HEK293 (cell line): ENCODE measurements at regions not wholly inside any gene's neighbourhood (a gene's known extent, or its start where the extent isn't known, plus 50 kb on each side); places are given as distances from the start of the nearest gene placed in this dataset.
"Not testable (repeated sequence)": the region's sequence is repeated elsewhere in the genome, so short reads cannot be mapped to it uniquely, and the experiment has no call there.

ENCODE experiments used
- CTCF ChIA-PET: fragments of 350-600 bp; formaldehyde crosslinking; extraction: SDS; loops from one replicate; lab custom pipeline; 2021; ENCODE audit warnings: antibody characterized with exemption; lab: Yijun Ruan, JAX
- POLR2A ChIA-PET: fragments of 300-600 bp; formaldehyde crosslinking; extraction: SDS; loops from one replicate; lab custom pipeline; 2020; ENCODE audit warnings: antibody characterized with exemption, inconsistent platforms; lab: Yijun Ruan, JAX
- H3K27ac ChIP-seq: fragments of 200-500 bp; sonication (Bioruptor generic); 2 replicates; pipeline ENCODE4 v1.5.1; 2014; ENCODE audit warnings: low read depth, low read length, control low read depth, inconsistent platforms; ENCODE audit errors: extremely low read depth
- H3K36me3 ChIP-seq, 2 experiments: fragments of 200-500 bp in 1 of 2; sonication (Bioruptor generic) in 1 of 2; 1 replicate in 1 of 2; 2 replicates in 1 of 2; pipeline ENCODE4 v1.5.1; 2014 to 2017; ENCODE audit warnings: inconsistent platforms in 2 of 2, low read length in 2 of 2; ENCODE audit not compliant: control insufficient read depth in 2 of 2, insufficient read depth in 1 of 2
- H3K4me1 ChIP-seq: fragments of 200-500 bp; sonication (Bioruptor generic); 2 replicates; pipeline ENCODE4 v1.5.1; 2014; ENCODE audit warnings: mild to moderate bottlenecking, low read length, inconsistent platforms; ENCODE audit not compliant: control insufficient read depth, insufficient read depth
- H3K4me3 ChIP-seq: 2 replicates; pipeline ENCODE4 v1.5.1; 2011; ENCODE audit warnings: low read depth, mild to moderate bottlenecking, control low read depth, low read length, moderate library complexity
- H3K9me3 ChIP-seq: fragments of 200-500 bp; sonication (Bioruptor generic); 2 replicates; pipeline ENCODE4 v1.5.1; 2014; ENCODE audit warnings: low read depth, low read length, inconsistent platforms; ENCODE audit not compliant: control insufficient read depth, insufficient read depth
- ATF2 ChIP-seq: fragments of 450-650 bp; formaldehyde crosslinking; IDR thresholded peaks from 2 replicates; pipeline ENCODE4 v1.5.1; 2016; ENCODE audit warnings: missing biosample characterization, missing genetic modification characterization, low read depth
- HOXA7 ChIP-seq: sonication (generic); formaldehyde crosslinking; IDR thresholded peaks from 2 replicates; pipeline ENCODE4 v1.8.1; 2022; ENCODE audit warnings: missing genetic modification reagents, borderline replicate concordance
- PRDM2 ChIP-seq: fragments of 450-650 bp; formaldehyde crosslinking; IDR thresholded peaks from 2 replicates; pipeline ENCODE4 v1.5.1; 2016; ENCODE audit warnings: missing biosample characterization, missing genetic modification characterization, borderline replicate concordance
- ZBTB20 ChIP-seq: fragments of 450-650 bp; formaldehyde crosslinking; IDR thresholded peaks from 2 replicates; pipeline ENCODE4 v1.5.1; 2016; ENCODE audit warnings: missing biosample characterization, missing genetic modification characterization
- ZBTB48 ChIP-seq: fragments of 450-650 bp; formaldehyde crosslinking; IDR thresholded peaks from 2 replicates; pipeline ENCODE4 v1.5.1; 2016; ENCODE audit warnings: missing biosample characterization, missing genetic modification characterization
- ZFHX2 ChIP-seq: fragments of 450-650 bp; formaldehyde crosslinking; conservative IDR thresholded peaks from 2 replicates; pipeline ENCODE4 v1.5.1; 2016; ENCODE audit warnings: missing biosample characterization, missing genetic modification characterization
- ZNF112 ChIP-seq: fragments of 450-650 bp; formaldehyde crosslinking; IDR thresholded peaks from 2 replicates; pipeline ENCODE4 v1.5.0; 2017; ENCODE audit warnings: missing biosample characterization, missing genetic modification characterization
- ZNF138 ChIP-seq: fragments of 450-650 bp; formaldehyde crosslinking; IDR thresholded peaks from 2 replicates; pipeline ENCODE4 v1.5.1; 2016; ENCODE audit warnings: missing biosample characterization, missing genetic modification characterization, borderline replicate concordance
- ZNF184 ChIP-seq: fragments of 450-650 bp; IDR thresholded peaks from 2 replicates; pipeline ENCODE4 v1.5.1; 2018; ENCODE audit warnings: missing biosample characterization, mild to moderate bottlenecking, missing genetic modification characterization
- ZNF324 ChIP-seq: fragments of 450-650 bp; formaldehyde crosslinking; IDR thresholded peaks from 2 replicates; pipeline ENCODE4 v1.5.1; 2016; ENCODE audit warnings: missing biosample characterization, missing genetic modification characterization
- ZNF473 ChIP-seq: fragments of 450-650 bp; formaldehyde crosslinking; IDR thresholded peaks from 2 replicates; pipeline ENCODE4 v1.5.1; 2017; ENCODE audit warnings: missing biosample characterization, missing genetic modification characterization
- ZNF501 ChIP-seq: fragments of 450-650 bp; formaldehyde crosslinking; IDR thresholded peaks from 2 replicates; pipeline ENCODE4 v1.5.1; 2016; ENCODE audit warnings: missing biosample characterization, missing genetic modification characterization
- ZNF518A ChIP-seq: fragments of 450-650 bp; formaldehyde crosslinking; conservative IDR thresholded peaks from 2 replicates; pipeline ENCODE4 v1.5.1; 2016; ENCODE audit warnings: low read depth, missing biosample characterization, missing genetic modification characterization
- ZNF549 ChIP-seq: fragments of 450-650 bp; IDR thresholded peaks from 2 replicates; pipeline ENCODE4 v1.5.1; 2018; ENCODE audit warnings: missing biosample characterization, missing genetic modification characterization, mild to moderate bottlenecking, inconsistent platforms, moderate library complexity
- ZNF639 ChIP-seq: fragments of 450-650 bp; formaldehyde crosslinking; IDR thresholded peaks from 2 replicates; pipeline ENCODE4 v1.5.1; 2016; ENCODE audit warnings: missing biosample characterization, missing genetic modification characterization
- ZSCAN23 ChIP-seq: fragments of 450-650 bp; formaldehyde crosslinking; IDR thresholded peaks from 2 replicates; pipeline ENCODE4 v1.5.1; 2016; ENCODE audit warnings: missing biosample characterization, missing genetic modification characterization

- Histone ChIP-seq H3K4me3 (no peak overlapping the region), H3K4me1 (no peaks in the 10 kb centered on the region), H3K36me3 (no peaks in the 10 kb centered on the region), H3K9me3 (no peaks in the 10 kb centered on the region), H3K27ac (no peak overlapping the region)
- POLR2A ChIA-PET = no interaction called here
- CTCF ChIA-PET = no interaction called here
- no peak for TF ChIP-seq ZNF138 (tag by site-specific recombination)
Observed at GRCh38 chr10:56095506-56096225, 265.4 kb downstream of the ZWINT start.

- POLR2A ChIA-PET = not testable (repeated sequence)
Observed at GRCh38 chr10:56093645-56094044, 267.4 kb downstream of the ZWINT start.

GRCh38 chr10:56091872-56092271 is 269.2 kb downstream of the ZWINT start:
- no peak overlapping the region for H3K27ac ChIP-seq
- ChIA-PET POLR2A (no interaction called here), CTCF (no interaction called here)
- TF ChIP-seq ZNF473 = no peak
- TF ChIP-seq ZBTB20 (tag by site-specific recombination) = no peak
- TF ChIP-seq ZFHX2 (tag by site-specific recombination) = no peak
- TF ChIP-seq HOXA7 (CRISPR knock-in tag) = no peak
- no peak for TF ChIP-seq ZNF324 (tag by site-specific recombination)
- no peak for TF ChIP-seq ZNF184 (tag by site-specific recombination)
- no peak for TF ChIP-seq ZSCAN23
- no peak for TF ChIP-seq ATF2 (tag by site-specific recombination)
- no peak for TF ChIP-seq ZNF518A (tag by site-specific recombination)
- no peak for TF ChIP-seq ZNF112 (tag by site-specific recombination)
- no peak for TF ChIP-seq ZNF501 (tag by site-specific recombination)
- no peak for TF ChIP-seq ZNF549 (tag by site-specific recombination)
- TF ChIP-seq ZBTB48 = no peak
- no peak for TF ChIP-seq PRDM2 (tag by site-specific recombination)
- no peak for TF ChIP-seq ZNF639

More at GRCh38 chr10:56093645-56094044, 267.4 kb downstream of the ZWINT start:
- H3K27ac ChIP-seq, H3K4me1 ChIP-seq, H3K36me3 ChIP-seq, H3K4me3 ChIP-seq, H3K9me3 ChIP-seq: not testable (repeated sequence)
- CTCF ChIA-PET = interaction anchor here (0.7 kb wide), 1 partner anchor 15 kb away, joined by 3 read pairs; no protein-coding TSS in a partner anchor

More at GRCh38 chr10:56091872-56092271, 269.2 kb downstream of the ZWINT start:
- Histone ChIP-seq H3K36me3 (no peaks in the 10 kb centered on the region), H3K9me3 (no peaks in the 10 kb centered on the region), H3K4me1 (no peaks in the 10 kb centered on the region), H3K4me3 (no peak overlapping the region)
